HT-29 (cell line): ENCODE measurements at regions not wholly inside any gene's neighbourhood (a gene's known extent, or its start where the extent isn't known, plus 50 kb on each side); places are given as distances from the start of the nearest gene placed in this dataset.

Experiments used
- DNase-seq: peaks from one replicate; pipeline ENCODE4 v3.0.0-alpha.2; 2015; ENCODE audit warnings: low spot score

DNA sequence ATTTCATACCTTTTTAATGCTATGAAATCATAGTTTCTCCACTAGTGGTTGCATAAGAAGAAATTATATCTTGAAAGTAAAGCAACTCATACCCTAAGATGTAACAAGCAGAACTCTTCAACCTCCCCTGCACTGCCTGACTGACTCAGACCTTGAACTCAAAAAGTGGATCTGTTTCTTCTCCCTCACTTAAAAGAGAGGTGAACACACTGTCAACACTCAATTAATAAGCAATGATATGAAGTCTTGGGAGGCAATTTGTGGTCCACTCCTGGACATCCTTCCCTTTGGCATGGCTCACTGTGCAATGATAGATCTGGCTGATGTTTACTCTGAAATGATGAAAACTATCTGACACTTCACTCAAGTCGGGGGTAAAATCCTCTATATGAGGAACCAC lies 282.0 kb upstream of the DKK2 start:
- no peak for DNase-seq

DNA sequence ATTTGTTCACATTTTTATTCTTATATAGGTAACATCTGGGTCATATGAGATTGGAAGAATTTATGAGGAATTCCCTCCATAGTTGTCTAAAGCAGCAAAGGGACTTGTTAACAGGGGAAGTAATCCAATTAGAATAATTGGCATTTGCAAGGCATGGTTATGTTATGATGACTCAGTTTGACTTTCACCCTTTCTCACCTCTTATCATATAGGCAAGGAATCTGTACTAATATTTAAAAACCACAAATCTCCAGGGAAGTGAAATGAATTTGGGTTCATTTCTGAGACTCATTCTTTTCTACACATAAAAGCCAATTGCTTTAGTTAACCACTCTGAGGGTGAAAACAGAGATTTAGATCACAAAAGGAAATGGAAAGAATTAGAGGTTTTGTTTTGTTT lies 281.5 kb upstream of the DKK2 start:
- no peak for DNase-seq

DNA sequence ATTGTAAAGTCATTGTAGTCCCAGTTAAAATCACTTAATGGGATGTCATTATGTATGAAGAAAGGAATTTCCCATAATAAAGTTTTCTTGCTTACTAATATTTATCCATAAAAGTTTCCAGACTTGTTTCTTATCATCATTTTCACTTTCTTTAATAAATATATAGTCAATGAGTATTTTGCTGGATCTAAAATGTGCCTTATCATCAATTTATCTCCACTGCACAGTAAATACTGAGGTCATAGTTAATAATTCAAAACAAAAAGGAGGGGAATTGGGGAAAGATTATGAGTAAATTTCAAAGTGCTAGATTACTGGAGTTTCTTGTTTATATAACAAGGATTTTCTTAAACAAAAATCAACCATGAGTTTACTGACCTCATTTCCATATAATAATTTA lies 279.5 kb upstream of the DKK2 start:
- no peak for DNase-seq

DNA sequence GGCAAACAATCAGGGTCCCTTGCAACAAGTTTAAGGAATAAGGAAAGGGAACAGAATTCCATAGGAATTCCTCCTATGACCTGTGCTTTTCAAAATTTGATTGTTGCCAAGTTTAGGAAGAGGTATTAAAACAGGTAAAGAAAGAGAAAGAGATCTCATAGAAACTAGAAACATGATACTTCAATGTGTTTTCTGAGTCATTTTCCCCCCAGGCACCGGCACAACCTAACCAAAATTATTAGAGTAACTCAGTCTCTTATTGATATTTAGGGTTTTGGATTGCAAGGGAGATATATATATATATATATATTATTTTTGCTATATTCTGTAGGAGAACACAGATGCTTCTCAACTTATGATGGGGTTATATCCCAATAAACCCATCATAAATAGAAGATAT lies 278.0 kb upstream of the DKK2 start:
- no peak for DNase-seq

DNA sequence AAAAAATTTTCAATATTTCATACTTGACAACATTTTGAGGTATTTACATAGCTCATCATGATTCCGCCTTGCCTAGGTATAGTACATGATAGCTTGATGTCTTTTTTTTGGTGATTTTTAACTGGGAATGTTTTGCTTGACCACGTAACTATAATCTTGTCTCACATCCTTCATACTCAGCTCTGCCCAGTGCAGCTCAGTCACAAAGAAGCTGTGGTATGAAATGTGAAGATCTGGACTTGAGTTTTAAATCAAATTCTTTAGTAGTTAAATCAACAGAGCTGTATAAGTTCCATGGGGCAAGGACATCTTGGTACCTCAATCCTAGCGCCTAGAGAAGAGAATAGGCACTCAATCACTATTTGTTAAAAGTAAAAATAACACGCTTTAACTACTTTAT lies 276.3 kb upstream of the DKK2 start:
- no peak for DNase-seq

DNA sequence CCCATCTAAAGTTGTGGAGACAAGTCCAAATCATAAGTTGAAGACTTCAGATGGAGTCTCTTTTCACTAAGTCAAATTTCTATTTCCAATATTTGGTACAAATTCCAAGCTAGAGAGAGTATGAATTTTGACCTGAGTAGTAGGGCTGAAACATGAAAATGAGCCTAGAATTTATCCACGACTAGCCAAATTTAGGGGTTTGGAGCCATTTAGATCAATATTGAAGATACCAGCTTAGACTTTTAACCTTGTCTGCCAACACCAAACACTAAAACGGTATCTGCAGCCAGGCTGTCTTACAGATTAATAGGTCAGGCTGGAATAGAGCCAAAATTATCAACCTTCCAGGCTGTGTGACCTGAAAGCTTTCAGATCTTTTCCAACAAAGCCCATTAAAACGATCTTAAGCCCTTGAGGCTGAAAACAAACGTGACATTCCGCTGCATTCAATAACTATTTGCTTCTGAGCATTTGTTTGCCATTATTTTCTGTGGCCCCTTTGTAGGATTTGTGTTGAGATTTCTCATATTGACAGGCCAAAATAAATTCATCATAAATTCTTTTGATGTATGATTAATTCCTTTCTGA lies 268.7 kb upstream of the DKK2 start:
- peak; percentile 39 for DNase-seq

DNA sequence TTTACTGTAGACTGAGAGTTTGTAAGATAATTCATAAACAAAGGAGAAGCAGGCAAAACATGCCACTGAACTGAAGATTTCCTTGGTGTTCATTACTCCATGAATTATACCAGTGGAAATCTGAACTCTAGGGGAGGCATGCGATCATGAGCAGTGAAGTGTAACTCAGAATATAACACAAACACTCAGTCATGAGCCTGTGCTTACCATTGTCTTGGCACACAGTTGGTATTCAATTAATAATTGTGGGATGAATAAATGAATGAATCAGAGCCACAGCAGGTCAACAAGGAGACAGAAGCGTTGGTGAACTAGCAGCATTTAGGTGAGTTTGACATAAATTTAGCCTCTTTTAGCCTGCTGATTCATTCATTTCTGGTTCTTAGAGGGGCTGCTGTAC lies 263.5 kb upstream of the DKK2 start:
- DNase-seq: no peak

DNA sequence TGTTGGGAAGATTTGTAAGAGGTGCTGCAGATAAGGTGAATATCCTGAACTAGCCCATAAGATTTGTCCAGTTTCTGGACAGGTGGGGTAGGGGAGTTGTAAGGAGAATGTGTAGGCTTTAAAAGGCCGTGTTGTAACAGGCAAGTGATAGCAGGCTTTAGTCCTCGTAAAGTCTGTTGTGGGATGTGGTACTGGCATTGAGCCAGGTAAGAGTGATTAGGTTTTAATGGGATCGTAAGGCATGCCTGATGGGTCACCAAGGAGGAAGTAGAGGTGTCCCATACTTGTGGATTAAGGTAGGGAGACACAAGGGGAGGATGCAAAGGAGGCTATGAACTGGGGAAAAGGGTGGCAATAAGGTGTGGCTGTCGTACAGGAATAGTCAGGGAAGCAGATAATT lies 256.9 kb upstream of the DKK2 start:
- DNase-seq: peak; percentile 73

DNA sequence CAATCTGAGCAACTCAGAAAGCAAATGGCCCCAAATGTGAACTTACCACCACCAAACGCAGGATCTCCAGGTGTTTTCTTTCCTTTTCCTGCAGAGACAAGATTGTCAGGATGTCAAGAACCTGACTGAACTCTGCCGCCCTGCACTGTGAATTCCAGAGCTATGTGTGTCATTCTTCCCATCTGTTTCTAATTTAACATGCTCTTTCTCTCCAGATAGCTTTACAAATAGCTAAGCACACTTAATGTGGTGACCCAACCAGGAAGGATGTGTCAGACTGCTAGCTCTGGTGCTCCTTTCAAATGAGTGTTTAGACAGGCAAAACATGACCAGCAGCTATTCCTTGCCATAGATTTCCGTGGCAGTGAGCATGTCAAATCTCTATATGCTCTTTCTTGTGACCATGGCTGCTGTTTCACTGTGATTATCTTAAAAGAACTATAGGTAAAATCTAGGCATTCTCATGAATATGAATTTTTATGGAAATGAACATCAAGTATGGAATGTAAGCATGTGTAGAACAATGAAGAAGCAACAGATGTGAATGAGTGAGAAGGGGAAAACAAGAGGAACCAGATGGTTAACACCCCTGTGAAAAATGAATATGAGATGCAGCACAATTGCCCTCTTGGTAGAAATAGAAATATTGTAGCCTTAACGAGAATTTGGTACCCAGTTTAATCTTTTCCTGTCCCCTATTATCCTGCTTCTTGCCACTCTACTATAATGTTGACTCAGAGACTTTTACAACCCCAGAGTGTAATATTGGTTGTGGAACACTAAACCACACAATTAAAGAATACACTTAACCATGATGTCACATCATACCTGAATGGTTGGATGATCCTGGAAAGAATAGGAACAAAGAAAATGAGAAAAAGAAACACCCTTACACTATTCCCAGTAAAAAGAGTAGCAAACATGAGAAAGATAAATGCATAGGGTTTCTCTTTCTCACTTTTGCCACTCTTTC lies 247.8 kb upstream of the DKK2 start:
- DNase-seq: no peak

DNA sequence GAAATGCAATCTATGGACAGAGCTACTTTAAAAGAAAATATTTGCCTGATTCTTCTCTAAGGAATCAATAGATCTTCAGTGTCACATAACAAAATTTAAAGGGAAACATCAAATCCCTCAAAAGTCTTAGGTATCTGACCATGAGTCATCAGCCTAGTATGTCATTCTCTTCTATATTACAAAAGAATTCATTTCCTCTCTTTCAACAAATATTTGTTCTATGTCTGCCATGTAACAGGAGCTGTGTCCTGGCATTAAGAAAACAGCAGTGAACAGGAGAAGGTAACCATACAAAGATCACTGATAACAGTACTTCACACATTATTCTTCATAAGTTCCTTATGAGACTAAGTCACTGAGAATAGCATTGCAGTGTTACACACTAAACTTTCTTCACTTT lies 243.6 kb upstream of the DKK2 start:
- DNase-seq: peak; percentile 45

DNA sequence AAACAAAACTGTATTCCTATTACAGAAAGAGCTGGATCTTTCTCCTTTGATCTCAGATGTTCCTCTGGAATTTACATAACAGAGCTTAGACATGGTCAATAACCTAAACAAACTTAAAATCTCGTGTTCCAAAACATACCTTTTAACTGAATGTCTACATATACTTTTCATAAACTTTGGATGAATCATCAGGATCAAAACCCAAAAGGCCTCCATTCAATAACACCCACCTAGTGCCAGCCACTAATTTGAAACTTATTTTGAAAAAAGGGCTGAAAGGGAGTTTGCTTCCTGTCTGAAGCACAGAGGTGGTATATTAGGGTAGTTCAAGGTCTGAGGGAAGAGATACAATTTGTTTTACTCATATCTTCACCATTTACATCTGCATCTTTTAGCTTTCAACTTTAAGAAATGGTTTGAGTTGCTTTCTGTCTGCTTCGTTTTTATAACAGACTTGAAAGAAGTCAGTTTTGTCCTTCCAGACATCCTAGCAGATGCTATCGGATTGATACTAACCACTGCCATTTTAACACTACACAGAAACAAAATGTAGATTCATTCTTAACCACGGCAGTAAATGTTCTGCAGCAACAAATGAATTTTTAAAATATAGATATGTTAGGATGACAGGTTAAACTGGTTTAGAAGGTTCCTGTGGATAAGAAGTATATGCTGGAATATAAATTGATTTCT lies 242.8 kb upstream of the DKK2 start:
- DNase-seq: peak; percentile 4

DNA sequence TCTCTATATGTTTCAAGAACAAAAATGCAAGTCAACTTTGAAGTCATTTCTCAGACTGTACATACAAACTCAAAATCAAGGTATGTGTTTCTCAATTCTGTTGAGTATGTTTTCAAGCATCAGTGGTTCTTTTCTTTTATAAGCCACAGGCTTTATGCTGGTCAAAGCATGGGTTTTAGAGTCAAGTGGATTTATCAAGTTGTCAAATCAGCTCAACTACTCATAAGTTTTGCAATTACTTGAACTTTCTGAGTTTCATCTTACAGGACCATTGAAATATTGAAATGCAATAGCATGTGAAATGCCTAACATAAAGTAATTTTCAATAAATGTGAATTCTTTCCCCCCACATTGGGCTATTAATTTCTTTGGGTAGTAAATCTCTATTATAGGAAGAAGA lies 239.9 kb upstream of the DKK2 start:
- no peak for DNase-seq

DNA sequence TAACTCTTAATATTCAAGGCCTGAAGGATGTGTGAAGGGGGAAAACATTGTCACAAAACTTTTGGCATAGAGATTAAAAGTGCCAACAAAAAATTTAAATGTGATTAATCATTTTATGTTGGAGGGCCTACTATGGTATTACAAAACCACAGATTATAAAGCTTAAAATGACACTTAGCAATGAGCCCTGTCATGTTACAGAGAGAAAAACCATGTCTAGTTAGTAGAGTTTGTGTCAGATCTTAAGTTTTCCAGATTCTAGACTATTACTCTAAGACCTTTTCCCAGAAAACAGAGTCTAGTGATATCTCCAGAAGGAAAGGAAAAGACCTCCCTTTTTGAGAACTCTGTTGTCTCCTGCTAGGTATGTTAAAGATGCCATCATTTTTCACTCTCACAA lies 239.1 kb upstream of the DKK2 start:
- no peak for DNase-seq

DNA sequence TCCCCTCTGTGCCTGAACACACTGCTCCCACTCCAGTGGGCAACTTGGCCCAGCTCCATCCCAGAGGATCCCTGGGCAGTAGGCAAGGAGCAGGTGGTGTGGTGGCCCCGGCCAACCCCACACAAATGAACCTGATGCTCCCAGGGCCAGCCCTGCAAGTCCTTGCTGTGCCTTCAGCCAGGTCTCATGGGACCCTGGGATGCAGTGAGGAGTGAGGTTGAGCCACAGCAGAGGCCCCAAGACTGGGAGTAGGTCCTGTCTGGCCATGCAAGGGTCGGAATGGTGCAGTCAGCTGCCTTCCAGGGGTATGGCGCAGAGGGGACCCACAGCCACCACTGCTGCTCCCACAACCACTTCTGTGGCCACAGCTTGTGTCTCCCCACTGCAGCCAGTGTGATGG lies 234.5 kb upstream of the DKK2 start:
- no peak for DNase-seq

DNA sequence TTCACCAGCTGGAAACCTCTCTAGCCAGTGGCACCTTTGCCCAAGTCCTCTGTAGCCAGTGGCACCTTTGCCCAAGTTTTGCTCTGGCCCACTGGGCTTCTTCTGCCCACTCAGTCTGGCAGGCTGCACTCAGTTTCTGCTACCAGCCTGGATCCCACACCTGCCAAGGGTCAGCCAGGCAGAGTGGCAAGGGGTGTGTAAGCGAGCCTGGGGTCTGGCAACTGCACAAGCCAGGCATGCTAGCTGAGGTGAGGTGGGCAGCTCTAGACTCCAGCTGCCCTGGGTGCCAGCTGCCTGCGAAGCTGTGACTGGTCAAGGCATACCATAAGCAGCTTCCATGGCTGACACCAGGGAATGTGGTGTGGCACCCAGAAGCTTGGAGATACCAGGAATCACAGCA lies 233.1 kb upstream of the DKK2 start:
- DNase-seq: no peak

DNA sequence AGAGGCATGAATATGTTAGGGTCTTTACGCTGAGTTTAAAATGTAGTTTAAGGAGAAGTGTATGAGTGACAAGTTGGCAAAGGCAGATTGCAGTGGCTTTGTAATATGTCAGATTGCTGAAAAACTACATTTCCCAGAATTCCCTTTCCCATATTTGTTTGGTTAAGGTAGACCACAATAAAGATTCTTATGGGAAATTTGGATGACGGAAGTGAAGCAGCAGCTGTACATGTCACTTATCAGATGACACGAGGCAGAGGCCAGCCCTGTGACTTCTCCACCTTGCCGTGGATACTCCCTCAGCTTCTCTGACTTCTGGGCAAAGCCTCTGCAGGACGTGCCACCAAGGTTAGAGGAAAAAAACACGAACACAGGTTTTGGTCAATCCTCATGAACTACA lies 229.7 kb upstream of the DKK2 start:
- peak; percentile 12 for DNase-seq

DNA sequence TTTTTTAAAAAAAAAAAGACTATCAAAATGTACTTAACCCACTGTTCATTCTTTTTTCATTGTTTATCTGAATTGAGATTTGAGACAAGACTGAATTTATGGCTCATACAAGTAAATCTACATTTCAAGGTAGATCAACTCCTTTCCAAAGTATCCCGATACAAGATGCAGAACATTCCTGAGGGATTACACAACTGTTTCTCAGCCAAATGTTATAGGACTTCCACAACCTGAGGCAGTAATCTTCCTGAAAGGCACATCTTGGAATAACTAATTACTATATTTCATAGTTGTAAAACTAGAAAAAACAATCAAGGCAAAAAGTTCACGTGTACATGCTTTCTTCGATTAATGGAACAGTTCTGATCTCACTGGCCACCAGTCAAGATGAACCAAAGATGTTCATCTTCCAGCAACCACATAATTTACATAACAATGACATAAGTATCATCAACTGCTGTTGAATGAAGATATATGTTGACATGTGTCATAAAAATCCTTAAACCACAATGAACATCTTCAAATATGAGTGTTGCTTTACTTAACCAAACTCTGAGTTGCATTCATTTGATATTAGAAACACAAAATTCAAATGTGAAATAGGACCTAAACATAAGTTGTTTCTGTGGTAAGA lies 225.2 kb upstream of the DKK2 start:
- DNase-seq: no peak

DNA sequence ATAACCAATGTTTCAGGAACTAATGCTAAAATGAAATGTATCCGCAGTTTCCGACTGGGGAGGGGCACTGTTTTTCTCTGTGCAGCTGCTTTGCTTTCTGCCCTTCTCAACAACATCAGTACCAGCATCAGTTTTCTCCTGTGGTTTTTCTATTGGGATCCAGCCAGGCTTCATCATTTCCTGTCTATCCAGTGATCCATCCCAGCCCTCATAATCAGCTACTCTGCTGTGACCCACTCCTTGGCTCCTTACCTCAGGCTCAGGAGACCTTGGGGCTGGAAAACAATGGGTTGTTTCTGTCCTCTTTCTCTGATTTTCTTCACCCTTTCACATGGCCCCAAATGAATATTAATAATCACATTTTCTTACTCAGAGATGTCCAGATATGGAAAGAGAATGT lies 222.2 kb upstream of the DKK2 start:
- DNase-seq: no peak

DNA sequence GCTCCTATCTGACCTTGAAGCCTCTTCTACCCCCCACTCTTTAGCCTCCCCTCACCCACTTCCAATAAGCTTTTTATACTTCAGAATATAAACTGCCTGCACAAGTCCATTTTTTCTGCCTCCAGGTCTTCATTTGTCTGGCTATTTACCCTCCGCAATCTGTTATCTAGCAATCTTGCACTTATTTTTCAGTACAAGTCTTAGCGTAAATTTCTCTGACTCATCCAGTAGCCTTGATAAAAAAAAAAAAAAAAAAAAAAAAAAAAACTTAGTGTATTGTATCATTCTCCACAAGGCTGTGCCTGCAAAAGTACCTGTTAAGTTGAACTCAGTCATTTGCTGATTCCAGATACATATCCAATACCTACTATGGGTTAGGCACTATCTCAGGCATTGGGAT lies 219.5 kb upstream of the DKK2 start:
- no peak for DNase-seq

DNA sequence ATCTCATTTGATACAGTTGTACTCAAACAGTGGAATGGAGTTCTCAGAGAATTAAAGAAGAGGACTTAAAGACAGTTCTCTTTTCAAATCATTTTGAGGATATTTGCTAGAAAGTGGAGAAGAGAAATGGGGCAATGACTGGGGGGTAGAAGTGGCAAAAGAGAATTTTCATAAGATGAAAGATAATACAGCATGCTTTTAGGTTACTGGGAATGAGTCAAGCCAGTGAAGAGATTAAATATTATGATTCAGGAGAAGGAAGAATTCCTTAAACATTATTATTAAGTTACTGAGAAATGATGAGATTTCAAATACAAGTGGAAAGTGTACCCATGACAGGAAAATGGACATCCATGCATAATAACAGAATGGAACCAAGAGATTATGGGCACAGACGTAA lies 219.0 kb upstream of the DKK2 start:
- DNase-seq: no peak

DNA sequence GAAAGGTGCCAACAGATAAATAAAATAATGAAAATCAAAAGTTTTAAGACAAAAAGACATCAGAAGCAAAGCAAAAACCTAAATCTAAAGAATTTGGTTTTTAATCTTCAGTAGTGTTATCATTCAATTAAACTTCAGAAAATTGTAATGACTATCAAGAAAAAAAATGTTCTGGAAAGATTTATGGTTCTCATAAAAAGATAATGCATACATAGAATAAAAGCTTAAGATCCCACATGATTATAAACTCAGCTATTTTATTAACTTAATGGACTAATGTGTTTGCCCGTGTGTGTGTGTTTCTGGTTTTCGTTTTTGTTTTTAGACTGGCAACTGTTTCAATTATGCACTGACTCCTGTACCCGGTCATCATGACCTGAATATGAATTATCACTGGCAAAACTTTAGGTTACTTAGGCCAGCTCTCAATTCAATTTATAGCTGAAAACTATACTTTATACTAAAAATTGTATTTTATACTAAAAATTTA lies 217.5 kb upstream of the DKK2 start:
- no peak for DNase-seq

DNA sequence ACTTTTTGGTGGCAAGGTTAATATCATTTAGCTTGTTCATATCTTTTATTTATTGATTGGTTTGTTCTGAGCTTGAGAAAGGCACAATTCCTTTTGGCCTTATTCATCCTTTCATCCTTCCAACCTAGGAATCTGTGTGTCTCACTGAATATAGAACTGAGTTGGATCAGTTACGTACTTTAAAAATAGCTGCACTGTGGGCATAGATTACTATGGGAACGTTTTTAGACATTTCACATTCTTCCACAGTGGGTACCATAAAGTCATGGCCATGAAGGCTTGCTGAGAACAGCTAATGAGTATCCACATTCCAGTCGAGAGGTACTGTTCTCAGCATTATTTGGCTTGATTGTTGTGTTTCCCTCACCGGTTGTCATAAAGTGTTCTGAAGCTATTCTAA lies 217.0 kb upstream of the DKK2 start:
- no peak for DNase-seq
